CD4-positive, alpha-beta T cell treated with Interleukin-4 for 4 hours (primary cell): ENCODE measurements at regions not wholly inside any gene's neighbourhood (a gene's known extent, or its start where the extent isn't known, plus 50 kb on each side); places are given as distances from the start of the nearest gene placed in this dataset.

Experiments used
- DNase-seq: peaks from one replicate; pipeline ENCODE4 v3.0.0-alpha.2; 2020

GRCh38 chr18:67705748-67706147 is 189.2 kb upstream of the DSEL start:
- DNase-seq: no peak

GRCh38 chr18:67695684-67696083 is 179.2 kb upstream of the DSEL start:
- no peak for DNase-seq

- DNase-seq: no peak
Measured at GRCh38 chr18:67694787-67695186, 178.3 kb upstream of the DSEL start.

- no peak for DNase-seq
Measured at GRCh38 chr18:67692811-67693210, 176.3 kb upstream of the DSEL start.

- no peak for DNase-seq
Measured at GRCh38 chr18:67682516-67682915, 166.0 kb upstream of the DSEL start.

- DNase-seq: no peak
Measured at GRCh38 chr18:67677489-67677888, 161.0 kb upstream of the DSEL start.

GRCh38 chr18:67672716-67673115 is 156.2 kb upstream of the DSEL start:
- no peak for DNase-seq

- no peak for DNase-seq
Measured at GRCh38 chr18:67672155-67672554, 155.6 kb upstream of the DSEL start.

- no peak for DNase-seq
Measured at GRCh38 chr18:67670024-67670543, 153.6 kb upstream of the DSEL start.

- DNase-seq: no peak
Measured at GRCh38 chr18:67665266-67665665, 148.7 kb upstream of the DSEL start.

- DNase-seq: no peak
Measured at GRCh38 chr18:67662996-67663395, 146.5 kb upstream of the DSEL start.

- no peak for DNase-seq
Measured at GRCh38 chr18:67661555-67661954, 145.0 kb upstream of the DSEL start.

- no peak for DNase-seq
Measured at GRCh38 chr18:67654101-67654500, 137.6 kb upstream of the DSEL start.

GRCh38 chr18:67652288-67652687 is 135.8 kb upstream of the DSEL start:
- no peak for DNase-seq

GRCh38 chr18:67651438-67651837 is 134.9 kb upstream of the DSEL start:
- no peak for DNase-seq

GRCh38 chr18:67650686-67651385 is 134.3 kb upstream of the DSEL start:
- no peak for DNase-seq

GRCh38 chr18:67646890-67647289 is 130.4 kb upstream of the DSEL start:
- no peak for DNase-seq

GRCh38 chr18:67644226-67644625 is 127.7 kb upstream of the DSEL start:
- no peak for DNase-seq

GRCh38 chr18:67639872-67640271 is 123.4 kb upstream of the DSEL start:
- DNase-seq: no peak

- no peak for DNase-seq
Measured at GRCh38 chr18:67636597-67637385, 120.3 kb upstream of the DSEL start.

GRCh38 chr18:67634631-67635338 is 118.3 kb upstream of the DSEL start:
- no peak for DNase-seq

GRCh38 chr18:67633939-67634338 is 117.4 kb upstream of the DSEL start:
- DNase-seq: no peak

- DNase-seq: no peak
Measured at GRCh38 chr18:67621906-67622305, 105.4 kb upstream of the DSEL start.
